IMR-90 (cell line): ENCODE measurements at regions not wholly inside any gene's neighbourhood (a gene's known extent, or its start where the extent isn't known, plus 50 kb on each side); places are given as distances from the start of the nearest gene placed in this dataset.

Experiments used
- CEBPB ChIP-seq: IDR thresholded peaks from 2 replicates; pipeline ENCODE4 v1.6.1; 2012; ENCODE audit warnings: low read depth, low read length, improper control_type of control experiment
- CTCF ChIP-seq: conservative IDR thresholded peaks from 2 replicates; pipeline ENCODE4 v1.5.1; 2012; ENCODE audit warnings: mild to moderate bottlenecking, low read depth, low read length, improper control_type of control experiment
- ELK1 ChIP-seq: fragments of 150-350 bp; IDR thresholded peaks from 2 replicates; pipeline ENCODE4 v1.6.1; 2016; ENCODE audit warnings: low read depth, mild to moderate bottlenecking, low read length, moderate library complexity, borderline replicate concordance
- FOS ChIP-seq: fragments of 150-350 bp; IDR thresholded peaks from 2 replicates; pipeline ENCODE4 v1.6.1; 2016; ENCODE audit warnings: low read depth, low read length
- NFE2L2 ChIP-seq: fragments of 150-350 bp; IDR thresholded peaks from 2 replicates; pipeline ENCODE4 v1.6.1; 2016; ENCODE audit warnings: low read depth, mild to moderate bottlenecking, low read length
- POLR2A ChIP-seq: IDR thresholded peaks from 2 replicates; pipeline ENCODE4 v1.6.1; 2012; ENCODE audit warnings: mild to moderate bottlenecking, low read depth, low read length
- RAD21 ChIP-seq: IDR thresholded peaks from 2 replicates; pipeline ENCODE4 v1.6.1; 2012; ENCODE audit warnings: low read length, improper control_type of control experiment
- RCOR1 ChIP-seq: IDR thresholded peaks from 2 replicates; pipeline ENCODE4 v1.6.1; 2012; ENCODE audit warnings: mild to moderate bottlenecking, low read length, improper control_type of control experiment; ENCODE audit not compliant: insufficient replicate concordance
- SMC3 ChIP-seq: fragments of 150-350 bp; IDR thresholded peaks from 2 replicates; pipeline ENCODE4 v1.6.1; 2016; ENCODE audit warnings: low read depth, mild to moderate bottlenecking, antibody characterized with exemption, low read length, moderate library complexity
- USF2 ChIP-seq: fragments of 150-350 bp; IDR thresholded peaks from 2 replicates; pipeline ENCODE4 v1.6.1; 2017; ENCODE audit warnings: mild to moderate bottlenecking, antibody characterized with exemption, low read length, low read depth

GRCh38 chr6:154621686-154622085, 111.2 kb upstream of the CNKSR3 start:
- no peak for TF ChIP-seq CTCF
- no peak for TF ChIP-seq CEBPB
- TF ChIP-seq POLR2A, result no peak
- no peak for TF ChIP-seq USF2
- no peak for TF ChIP-seq RAD21
- no peak for TF ChIP-seq SMC3
- TF ChIP-seq RCOR1, result no peak
- TF ChIP-seq FOS, result no peak
- no peak for TF ChIP-seq NFE2L2
- TF ChIP-seq ELK1, result no peak
